H1 (cell line): ENCODE measurements at regions not wholly inside any gene's neighbourhood (a gene's known extent, or its start where the extent isn't known, plus 50 kb on each side); places are given as distances from the start of the nearest gene placed in this dataset.

Experiments
- CTCF ChIA-PET: fragments of 300-600 bp; sonication (Branson Sonifier 250); formaldehyde crosslinking; loops from one replicate; lab custom pipeline; 2021; ENCODE audit not compliant: partially characterized antibody; lab: Charles Lee
- POLR2A ChIA-PET: fragments of 300-600 bp; sonication (Branson Sonifier 250); formaldehyde crosslinking; loops from one replicate; lab custom pipeline; 2021; ENCODE audit warnings: inconsistent platforms; ENCODE audit not compliant: partially characterized antibody; lab: Charles Lee
- DNase-seq, 2 experiments: peaks; one replicate each; pipeline versions ENCODE4 v3.0.0 to v3.0.0-alpha.2; 2010 to 2022; ENCODE audit warnings: low spot score in 2 of 2, low read depth in 1 of 2, mixed read lengths in 1 of 2
- FAIRE-seq: peaks from 2 replicates; lab custom pipeline; 2011; peaks lifted over from hg19 to GRCh38; lab: Jason Lieb, UNC
- H2AFZ ChIP-seq: 2 replicates; pipeline ENCODE4 v1.8.1; 2012; ENCODE audit warnings: low read length, inconsistent platforms
- H2AK5ac ChIP-seq: 2 replicates; pipeline ENCODE4 v1.6.1; 2013; ENCODE audit warnings: low read depth, low read length
- H2BK120ac ChIP-seq: replicated peaks from 2 replicates; pipeline ENCODE3; 2013; ENCODE audit warnings: low read depth, low read length, inconsistent platforms
- H2BK12ac ChIP-seq: 2 replicates; pipeline ENCODE4 v1.6.1; 2013; ENCODE audit warnings: low read depth, low read length
- H2BK15ac ChIP-seq: 2 replicates; pipeline ENCODE4 v1.6.1; 2013; ENCODE audit warnings: low read length
- H2BK20ac ChIP-seq: 2 replicates; pipeline ENCODE4 v1.6.1; 2013; ENCODE audit warnings: low read length
- H2BK5ac ChIP-seq: 2 replicates; pipeline ENCODE4 v1.6.1; 2013; ENCODE audit warnings: low read depth, low read length
- H3K14ac ChIP-seq: 2 replicates; pipeline ENCODE4 v1.6.1; 2013; ENCODE audit warnings: inconsistent platforms; ENCODE audit not compliant: insufficient read length
- H3K18ac ChIP-seq: 2 replicates; pipeline ENCODE4 v1.6.1; 2013; ENCODE audit warnings: low read length; ENCODE audit errors: extremely low read depth
- H3K23ac ChIP-seq: 2 replicates; pipeline ENCODE4 v1.6.1; 2013; ENCODE audit warnings: inconsistent platforms; ENCODE audit not compliant: insufficient read length
- H3K23me2 ChIP-seq: 2 replicates; pipeline ENCODE4 v1.6.1; 2013; ENCODE audit warnings: low read depth, low read length
- H3K27ac ChIP-seq: 2 replicates; pipeline ENCODE4 v1.6.1; 2011; ENCODE audit warnings: low read depth, low read length, inconsistent platforms
- H3K27me3 ChIP-seq, 4 experiments: replicated peaks in 1 of 4; 1 replicate in 1 of 4; 2 replicates in 3 of 4; pipeline versions ENCODE4 v1.6.1 to v1.8.1; 2011 to 2013; ENCODE audit warnings: low read length in 3 of 4, mild to moderate bottlenecking in 3 of 4, inconsistent platforms in 2 of 4, mixed read lengths in 2 of 4, moderate library complexity in 1 of 4; ENCODE audit not compliant: control insufficient read depth in 3 of 4, insufficient read depth in 3 of 4; ENCODE audit errors: extremely low read depth in 1 of 4
- H3K36me3 ChIP-seq, 4 experiments: 2 replicates each; pipeline versions ENCODE4 v1.6.1 to v1.8.1; 2011 to 2013; ENCODE audit warnings: mild to moderate bottlenecking in 4 of 4, low read length in 3 of 4, moderate library complexity in 2 of 4, control low read depth in 1 of 4, inconsistent platforms in 1 of 4; ENCODE audit not compliant: insufficient read depth in 4 of 4, control insufficient read depth in 2 of 4
- H3K4ac ChIP-seq: replicated peaks from 2 replicates; pipeline ENCODE3; 2013; ENCODE audit warnings: low read length, low read depth, mixed read lengths, inconsistent platforms; ENCODE audit not compliant: insufficient read length
- H3K4me1 ChIP-seq, 4 experiments: replicated peaks in 1 of 4; 1 replicate in 1 of 4; 2 replicates in 3 of 4; pipeline versions ENCODE4 v1.6.1 to v1.8.1; 2011 to 2013; ENCODE audit warnings: low read length in 3 of 4, inconsistent platforms in 2 of 4, mixed read lengths in 1 of 4; ENCODE audit not compliant: insufficient read depth in 4 of 4, control insufficient read depth in 3 of 4
- H3K4me2 ChIP-seq, 2 experiments: 2 replicates each; pipeline versions ENCODE4 v1.6.1 to v1.8.1; 2011 to 2013; ENCODE audit warnings: low read depth in 2 of 2, low read length in 2 of 2, control low read depth in 1 of 2, inconsistent platforms in 1 of 2, mild to moderate bottlenecking in 1 of 2; ENCODE audit not compliant: insufficient read depth in 1 of 2
- H3K4me3 ChIP-seq, 4 experiments: fragments of 200-600, 300-600 bp in 1 of 4; sonication (generic), shearing (Covaris generic), sonication (Bioruptor Twin) in 1 of 4; 2 replicates each; pipeline versions ENCODE4 v1.5.1 to v1.8.1; 2011 to 2016; ENCODE audit warnings: low read length in 4 of 4, low read depth in 3 of 4, control low read depth in 2 of 4, inconsistent platforms in 2 of 4, mild to moderate bottlenecking in 2 of 4, mixed read lengths in 1 of 4, moderate library complexity in 1 of 4; ENCODE audit not compliant: insufficient read depth in 2 of 4; ENCODE audit errors: extremely low read depth in 1 of 4
- H3K56ac ChIP-seq: replicated peaks from 2 replicates; pipeline ENCODE3; 2013; ENCODE audit warnings: low read depth, mild to moderate bottlenecking, mixed read lengths, low read length, inconsistent platforms; ENCODE audit not compliant: insufficient read length
- H3K79me1 ChIP-seq: 2 replicates; pipeline ENCODE4 v1.6.1; 2013; ENCODE audit warnings: low read depth, low read length, control low read depth
- H3K79me2 ChIP-seq, 2 experiments: 2 replicates each; pipeline versions ENCODE4 v1.6.1 to v1.8.1; 2012 to 2013; ENCODE audit warnings: low read length in 2 of 2, mild to moderate bottlenecking in 2 of 2, inconsistent platforms in 1 of 2; ENCODE audit not compliant: insufficient read depth in 2 of 2, control insufficient read depth in 1 of 2
- H3K9ac ChIP-seq, 4 experiments: replicated peaks in 1 of 4; 1 replicate in 1 of 4; 2 replicates in 3 of 4; pipeline versions ENCODE4 v1.6.1 to v1.8.1; 2011 to 2013; ENCODE audit warnings: low read depth in 3 of 4, low read length in 3 of 4, control low read depth in 2 of 4, mild to moderate bottlenecking in 2 of 4, moderate library complexity in 2 of 4, inconsistent platforms in 1 of 4; ENCODE audit errors: extremely low read depth in 1 of 4
- H3K9me3 ChIP-seq, 2 experiments: 2 replicates each; pipeline versions ENCODE4 v1.6.1 to v1.8.1; 2012 to 2013; ENCODE audit warnings: mild to moderate bottlenecking in 2 of 2, moderate library complexity in 2 of 2, control low read depth in 1 of 2, inconsistent platforms in 1 of 2, low read depth in 1 of 2, low read length in 1 of 2, mixed read lengths in 1 of 2; ENCODE audit not compliant: insufficient read depth in 2 of 2
- H4K20me1 ChIP-seq, 2 experiments: replicated peaks in 1 of 2; 2 replicates each; pipeline versions ENCODE3 to v1.8.1; 2011 to 2013; ENCODE audit warnings: inconsistent platforms in 2 of 2, low read length in 2 of 2, mild to moderate bottlenecking in 1 of 2; ENCODE audit not compliant: insufficient read depth in 2 of 2, control insufficient read depth in 1 of 2
- H4K5ac ChIP-seq: 2 replicates; pipeline ENCODE4 v1.6.1; 2013; ENCODE audit warnings: low read length, low read depth, mixed read lengths, inconsistent platforms; ENCODE audit not compliant: insufficient read length
- H4K8ac ChIP-seq: 2 replicates; pipeline ENCODE4 v1.8.0; 2013; ENCODE audit warnings: mild to moderate bottlenecking, moderate library complexity, low read length, inconsistent platforms; ENCODE audit not compliant: insufficient read depth; ENCODE audit errors: extremely low read depth
- H4K91ac ChIP-seq: replicated peaks from 2 replicates; pipeline ENCODE3; 2013; ENCODE audit warnings: low read length, mixed read lengths, inconsistent platforms; ENCODE audit not compliant: insufficient read length
- EP300 ChIP-seq, 2 experiments: IDR thresholded peaks; 1 replicate in 1 of 2; 2 replicates in 1 of 2; pipeline ENCODE4 v1.6.1; 2011 to 2012; ENCODE audit warnings: low read depth in 2 of 2, low read length in 2 of 2, mild to moderate bottlenecking in 2 of 2, borderline replicate concordance in 1 of 2, inconsistent platforms in 1 of 2, moderate library complexity in 1 of 2
- HDAC2 ChIP-seq, 2 experiments: fragments of 300-600 bp in 1 of 2; sonication (generic) in 1 of 2; IDR thresholded peaks; 2 replicates each; pipeline ENCODE4 v1.6.1; 2011 to 2012; ENCODE audit warnings: low read depth in 2 of 2, low read length in 2 of 2, mild to moderate bottlenecking in 2 of 2, moderate library complexity in 2 of 2, borderline replicate concordance in 1 of 2, inconsistent platforms in 1 of 2
- POLR2A ChIP-seq, 2 experiments: IDR thresholded peaks; 1 replicate in 1 of 2; 2 replicates in 1 of 2; pipeline ENCODE4 v1.6.1; 2011; ENCODE audit warnings: low read depth in 2 of 2, low read length in 2 of 2, mild to moderate bottlenecking in 2 of 2; ENCODE audit errors: control extremely low read depth in 1 of 2
- RFX5 ChIP-seq: IDR thresholded peaks from 2 replicates; pipeline ENCODE4 v1.6.1; 2011; ENCODE audit warnings: low read depth, low read length, improper control_type of control experiment, borderline replicate concordance
- SIN3A ChIP-seq, 2 experiments: IDR thresholded peaks in 1 of 2; conservative IDR thresholded peaks in 1 of 2; 2 replicates each; pipeline ENCODE4 v1.6.1; 2011 to 2012; ENCODE audit warnings: low read length in 2 of 2, improper control_type of control experiment in 1 of 2, low read depth in 1 of 2, mild to moderate bottlenecking in 1 of 2
- SIRT6 ChIP-seq: IDR thresholded peaks from one replicate; pipeline ENCODE4 v1.7.1; 2012; ENCODE audit warnings: low read length, inconsistent platforms
- SRF ChIP-seq: IDR thresholded peaks from 2 replicates; pipeline ENCODE4 v1.6.1; 2011; ENCODE audit warnings: mild to moderate bottlenecking, low read depth, low read length, moderate library complexity
- TBP ChIP-seq: IDR thresholded peaks from 2 replicates; pipeline ENCODE4 v1.6.1; 2011; ENCODE audit warnings: low read depth, low read length, improper control_type of control experiment
- ZNF274 ChIP-seq: IDR thresholded peaks from 2 replicates; pipeline ENCODE4 v1.7.0; 2012; ENCODE audit warnings: low read length, borderline replicate concordance; ENCODE audit errors: extremely low read depth
- WGBS, 2 experiments: shearing (Covaris generic) in 1 of 2; methylation state at CpG; one replicate each; pipeline versions ENCODE4 v1.1.6 to v1.1.7; 2013 to 2015; ENCODE audit warnings: low lambda C conversion rate in 2 of 2, mixed read lengths in 2 of 2, inconsistent platforms in 1 of 2, low coverage in 1 of 2, missing lambda C conversion rate in 1 of 2; ENCODE audit not compliant: insufficient replicate concordance in 2 of 2, insufficient coverage in 1 of 2, insufficient read length in 1 of 2; ENCODE audit errors: extremely low coverage in 1 of 2, missing lambda C conversion rate in 1 of 2; 5-methylcytosine and 5-hydroxymethylcytosine counted together
- TF ChIP-seq, protein P1 (sequence below): IDR thresholded peaks from 2 replicates; pipeline ENCODE4 v1.6.1; 2012; ENCODE audit warnings: low read length, inconsistent platforms
- TF ChIP-seq, protein P2 (sequence below): IDR thresholded peaks from 2 replicates; pipeline ENCODE4 v1.6.1; 2012; ENCODE audit warnings: inconsistent platforms

DNA sequence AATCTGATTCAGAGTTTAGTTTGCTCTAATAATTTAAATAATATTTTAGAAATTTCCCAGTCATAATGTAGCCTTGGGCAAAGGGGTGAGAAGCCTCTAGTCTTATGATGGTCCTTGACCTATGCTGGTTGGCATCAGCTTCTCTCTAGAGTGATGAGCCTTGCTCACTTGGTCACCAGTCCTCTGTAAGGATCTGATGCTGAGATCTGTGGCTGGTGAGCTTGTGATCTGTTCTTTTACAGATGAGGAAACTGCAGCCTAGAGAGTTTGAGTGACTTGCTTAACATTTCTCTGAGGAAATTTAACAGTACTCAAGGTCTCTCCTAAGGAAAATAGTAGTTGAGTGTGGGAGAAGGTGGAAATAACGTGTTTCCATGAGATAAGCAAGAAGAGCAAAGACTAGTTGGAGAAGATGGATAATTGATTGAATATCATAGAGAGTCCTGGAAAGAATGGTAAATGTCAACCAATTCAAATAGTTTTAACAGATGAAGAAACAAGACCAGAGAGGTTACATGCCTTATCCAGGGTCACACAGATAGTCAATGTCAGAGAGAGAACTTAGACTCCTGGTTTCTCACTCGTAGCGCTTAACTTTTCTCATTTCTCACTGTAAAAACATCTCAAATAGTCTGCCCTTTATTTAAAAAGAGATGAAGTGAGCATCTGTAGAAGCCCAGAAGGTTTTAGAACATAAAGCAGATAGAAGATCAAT, 89.7 kb upstream of the ETV6 start:
- Histone ChIP-seq H3K79me1 (no peaks in the 10 kb centered on the region), H3K4me1 (no peaks in the 10 kb centered on the region), H3K4me3 (no peak overlapping the region), H3K36me3 (no peaks in the 10 kb centered on the region), H2BK20ac (no peak overlapping the region), H4K20me1 (no peaks in the 10 kb centered on the region), H2BK5ac (no peak overlapping the region), H3K4me2 (no peak overlapping the region), H3K23me2 (no peaks in the 10 kb centered on the region), H3K9ac (no peak overlapping the region), H4K5ac (no peak overlapping the region), H3K27ac (no peak overlapping the region), H3K14ac (no peak overlapping the region), H2AK5ac (no peak overlapping the region), H2BK12ac (no peak overlapping the region), H3K27me3 (no peaks in the 10 kb centered on the region), H3K23ac (no peak overlapping the region), H2AFZ (no peak overlapping the region), H3K56ac (no peak overlapping the region), H2BK120ac (no peak overlapping the region), H3K79me2 (no peaks in the 10 kb centered on the region), H4K91ac (no peak overlapping the region), H3K9me3 (no peaks in the 10 kb centered on the region), H4K8ac (no peak overlapping the region), H2BK15ac (no peak overlapping the region), H3K4ac (no peak overlapping the region), H3K18ac (no peak overlapping the region)
- ChIA-PET CTCF (interaction anchor here (0.9 to 1.3 kb wide), 3 partner anchors 14 to 476 kb away, joined by 3 read pairs; no protein-coding TSS in a partner anchor), POLR2A (no interaction called here)
- 96% methylated on average over 3 of the region's 3 CpGs; no CpG with 5 or more reads in 1 of the 2 experiments for WGBS, 2 experiments
- no peak for FAIRE-seq
- DNase-seq = no peak
- TF ChIP-seq SIRT6 = no peak
- TF ChIP-seq, protein P1, sequence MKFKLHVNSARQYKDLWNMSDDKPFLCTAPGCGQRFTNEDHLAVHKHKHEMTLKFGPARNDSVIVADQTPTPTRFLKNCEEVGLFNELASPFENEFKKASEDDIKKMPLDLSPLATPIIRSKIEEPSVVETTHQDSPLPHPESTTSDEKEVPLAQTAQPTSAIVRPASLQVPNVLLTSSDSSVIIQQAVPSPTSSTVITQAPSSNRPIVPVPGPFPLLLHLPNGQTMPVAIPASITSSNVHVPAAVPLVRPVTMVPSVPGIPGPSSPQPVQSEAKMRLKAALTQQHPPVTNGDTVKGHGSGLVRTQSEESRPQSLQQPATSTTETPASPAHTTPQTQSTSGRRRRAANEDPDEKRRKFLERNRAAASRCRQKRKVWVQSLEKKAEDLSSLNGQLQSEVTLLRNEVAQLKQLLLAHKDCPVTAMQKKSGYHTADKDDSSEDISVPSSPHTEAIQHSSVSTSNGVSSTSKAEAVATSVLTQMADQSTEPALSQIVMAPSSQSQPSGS = no peak
- TF ChIP-seq HDAC2 (IDR thresholded peaks at IDR 0.05; ENCODE audit: borderline replicate concordance in 1 of 2, low read depth in 2 of 2, low read length in 2 of 2) = no peak
- TF ChIP-seq SRF = no peak
- TF ChIP-seq RFX5 = no peak
- TF ChIP-seq POLR2A (IDR thresholded peaks at IDR 0.05; ENCODE audit: control extremely low read depth in 1 of 2, low read depth in 2 of 2, low read length in 2 of 2) = no peak
- TF ChIP-seq SIN3A (conservative IDR thresholded peaks at IDR 0.05 in 1 of 2, IDR thresholded peaks at IDR 0.05 in 1 of 2; ENCODE audit: low read depth in 1 of 2, low read length in 2 of 2) = no peak
- TF ChIP-seq ZNF274 = no peak
- TF ChIP-seq EP300 (IDR thresholded peaks at IDR 0.05; ENCODE audit: borderline replicate concordance in 1 of 2, low read depth in 2 of 2, low read length in 2 of 2) = no peak
- TF ChIP-seq TBP = no peak
- TF ChIP-seq, protein P2, sequence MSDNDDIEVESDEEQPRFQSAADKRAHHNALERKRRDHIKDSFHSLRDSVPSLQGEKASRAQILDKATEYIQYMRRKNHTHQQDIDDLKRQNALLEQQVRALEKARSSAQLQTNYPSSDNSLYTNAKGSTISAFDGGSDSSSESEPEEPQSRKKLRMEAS = no peak
